WI38 (cell line): ENCODE measurements at regions not wholly inside any gene's neighbourhood (a gene's known extent, or its start where the extent isn't known, plus 50 kb on each side); places are given as distances from the start of the nearest gene placed in this dataset.

ENCODE experiments used
- H3K4me3 ChIP-seq: 2 replicates; pipeline ENCODE4 v1.5.1; 2011; ENCODE audit warnings: low read depth, mild to moderate bottlenecking, control low read depth, low read length
- TF ChIP-seq, protein P1 (sequence below): IDR thresholded peaks from 2 replicates; pipeline ENCODE4 v1.5.1; 2012; ENCODE audit warnings: low read depth, mild to moderate bottlenecking, control low read depth, low read length

DNA sequence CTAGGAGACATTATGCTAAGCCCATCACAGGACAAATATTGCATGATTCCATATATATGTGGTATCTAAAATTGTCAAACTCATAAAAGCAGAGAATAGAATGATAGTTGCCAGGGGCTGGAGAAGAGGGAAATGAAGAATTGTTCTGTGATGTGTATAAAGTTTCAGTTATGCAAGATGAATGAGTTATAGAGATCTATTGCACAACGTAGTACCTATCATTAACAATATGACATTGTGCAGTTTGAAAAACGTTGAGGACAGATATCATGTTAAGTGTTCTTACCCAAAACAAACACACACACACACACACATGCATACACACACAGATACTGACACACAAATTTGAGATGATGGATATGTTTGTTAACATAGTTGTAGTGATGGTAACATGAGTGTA lies 871.6 kb upstream of the GOT2 start:
- TF ChIP-seq, protein P1, sequence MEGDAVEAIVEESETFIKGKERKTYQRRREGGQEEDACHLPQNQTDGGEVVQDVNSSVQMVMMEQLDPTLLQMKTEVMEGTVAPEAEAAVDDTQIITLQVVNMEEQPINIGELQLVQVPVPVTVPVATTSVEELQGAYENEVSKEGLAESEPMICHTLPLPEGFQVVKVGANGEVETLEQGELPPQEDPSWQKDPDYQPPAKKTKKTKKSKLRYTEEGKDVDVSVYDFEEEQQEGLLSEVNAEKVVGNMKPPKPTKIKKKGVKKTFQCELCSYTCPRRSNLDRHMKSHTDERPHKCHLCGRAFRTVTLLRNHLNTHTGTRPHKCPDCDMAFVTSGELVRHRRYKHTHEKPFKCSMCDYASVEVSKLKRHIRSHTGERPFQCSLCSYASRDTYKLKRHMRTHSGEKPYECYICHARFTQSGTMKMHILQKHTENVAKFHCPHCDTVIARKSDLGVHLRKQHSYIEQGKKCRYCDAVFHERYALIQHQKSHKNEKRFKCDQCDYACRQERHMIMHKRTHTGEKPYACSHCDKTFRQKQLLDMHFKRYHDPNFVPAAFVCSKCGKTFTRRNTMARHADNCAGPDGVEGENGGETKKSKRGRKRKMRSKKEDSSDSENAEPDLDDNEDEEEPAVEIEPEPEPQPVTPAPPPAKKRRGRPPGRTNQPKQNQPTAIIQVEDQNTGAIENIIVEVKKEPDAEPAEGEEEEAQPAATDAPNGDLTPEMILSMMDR, result no peak
- H3K4me3 ChIP-seq, result no peak overlapping the region

DNA sequence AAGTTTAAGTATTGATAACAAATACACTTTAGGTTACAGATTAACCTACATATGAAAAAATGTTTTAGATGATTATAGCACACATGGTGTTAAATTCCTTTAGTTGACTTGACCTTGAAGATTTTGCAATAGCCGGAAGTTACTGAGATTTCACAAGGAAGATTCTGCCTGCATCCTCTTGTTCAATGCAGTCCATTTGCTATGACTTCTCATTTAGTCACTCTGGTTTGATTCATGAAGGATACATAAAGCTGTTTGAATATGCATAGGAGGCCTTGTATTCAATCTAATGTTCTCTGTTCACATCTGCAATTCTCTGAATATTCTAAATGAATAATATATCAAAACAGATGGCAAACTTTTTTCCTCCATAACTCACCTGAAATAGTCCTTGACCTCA lies 870.2 kb upstream of the GOT2 start:
- H3K4me3 ChIP-seq, result no peak overlapping the region
- TF ChIP-seq, protein P1, result no peak

DNA sequence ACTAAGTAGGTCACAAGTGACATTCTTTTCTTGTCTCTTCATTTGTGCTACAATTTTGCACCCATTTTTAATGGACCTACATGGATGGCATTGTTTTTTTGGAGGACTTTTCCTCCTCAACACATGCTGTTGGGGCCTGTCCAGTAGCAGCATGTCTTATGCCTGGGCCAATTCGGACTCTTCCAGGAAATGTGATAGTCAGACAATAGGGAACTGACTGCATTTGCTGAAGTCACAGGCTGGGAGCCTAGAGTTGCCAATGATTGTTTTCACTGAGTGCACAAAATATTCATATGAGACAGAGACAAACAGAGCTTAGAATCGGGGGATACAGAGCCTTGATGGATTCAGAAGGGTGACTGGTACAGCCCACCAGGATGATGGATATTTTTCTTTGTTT lies 867.3 kb upstream of the GOT2 start:
- H3K4me3 ChIP-seq, result no peak overlapping the region

GRCh38 chr16:59597269-59597668 lies 863.2 kb upstream of the GOT2 start:
- H3K4me3 ChIP-seq, result no peak overlapping the region
- TF ChIP-seq, protein P1, result no peak

More for the DNA sequence above, 867.3 kb upstream of the GOT2 start:
- TF ChIP-seq, protein P1, result no peak

DNA sequence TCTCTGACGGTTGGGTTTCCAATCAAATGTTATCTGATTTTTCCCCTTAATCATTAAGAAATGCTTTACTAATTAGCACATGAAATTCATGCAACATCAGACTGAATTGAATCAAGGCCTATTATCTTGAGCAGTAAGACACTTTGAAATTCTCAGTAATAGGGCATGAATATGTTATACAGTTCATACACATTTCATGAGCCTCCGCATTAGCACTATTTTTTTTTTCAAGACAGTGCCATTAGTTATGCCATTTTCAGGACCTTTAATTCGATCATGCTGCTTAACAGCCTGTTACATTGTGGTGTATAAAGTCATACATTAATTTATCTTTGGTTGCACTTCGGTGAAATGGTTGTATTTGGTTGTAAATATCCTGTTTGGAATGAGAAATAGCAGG lies 862.6 kb upstream of the GOT2 start:
- H3K4me3 ChIP-seq, result no peak overlapping the region
- TF ChIP-seq, protein P1, result no peak

DNA sequence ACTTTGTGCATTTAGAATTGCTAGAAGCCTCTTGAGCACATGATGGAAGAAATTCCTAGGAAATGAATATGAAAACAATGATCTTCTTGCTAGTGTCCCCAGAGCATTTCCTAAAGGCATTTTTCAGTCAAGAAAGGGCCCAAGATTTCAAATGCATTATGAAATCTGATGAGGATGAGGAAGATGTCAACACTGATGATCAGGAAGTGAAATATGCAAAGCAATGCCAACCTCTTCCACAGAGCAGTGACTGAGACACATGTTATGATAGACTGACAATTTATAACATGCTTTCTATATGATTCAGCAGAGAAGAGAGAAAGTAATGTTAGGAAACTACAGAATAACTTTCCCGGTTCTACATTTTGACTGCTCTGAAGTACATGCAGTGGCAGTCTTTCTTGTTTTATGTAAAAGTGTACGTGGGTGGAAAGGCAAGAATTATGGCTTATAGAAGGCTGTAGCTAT lies 859.1 kb upstream of the GOT2 start:
- TF ChIP-seq, protein P1, result no peak
- H3K4me3 ChIP-seq, result no peak overlapping the region

GRCh38 chr16:59591480-59591879 lies 857.4 kb upstream of the GOT2 start:
- TF ChIP-seq, protein P1, result no peak
- no peak overlapping the region for H3K4me3 ChIP-seq
